Activated CD4-positive, alpha-beta T cell treated with anti-CD3 and anti-CD28 coated beads, Interleukin-2, amount 10 ng/mL, durations not matched to agents 7 days and 5 days (primary cell): ENCODE measurements at regions not wholly inside any gene's neighbourhood (a gene's known extent, or its start where the extent isn't known, plus 50 kb on each side); places are given as distances from the start of the nearest gene placed in this dataset.

ENCODE experiments used
- CTCF ChIA-PET: fragments of 350-600 bp; sonication (Branson Sonifier 250); formaldehyde crosslinking; loops from one replicate; lab custom pipeline; 2021; ENCODE audit warnings: antibody characterized with exemption; lab: Charles Lee
- POLR2A ChIA-PET: fragments of 350-600 bp; sonication (Branson Sonifier 250); formaldehyde crosslinking; loops from one replicate; lab custom pipeline; 2021; ENCODE audit warnings: antibody characterized with exemption; lab: Charles Lee
- DNase-seq: peaks from one replicate; pipeline ENCODE4 v3.0.0-alpha.2; 2020
- H3K27ac Mint-ChIP-seq: one replicate; pipeline ENCODE4 v1.8.0; 2021; ENCODE audit warnings: mild to moderate bottlenecking, moderate library complexity, mixed read lengths
- H3K27me3 Mint-ChIP-seq: one replicate; pipeline ENCODE4 v1.8.0; 2021; ENCODE audit warnings: mixed read lengths
- H3K36me3 Mint-ChIP-seq: one replicate; pipeline ENCODE4 v1.8.0; 2021; ENCODE audit warnings: low read depth, mixed read lengths
- H3K4me1 Mint-ChIP-seq: one replicate; pipeline ENCODE4 v1.8.0; 2021; ENCODE audit warnings: mixed read lengths
- H3K4me3 Mint-ChIP-seq: one replicate; pipeline ENCODE4 v1.8.0; 2021; ENCODE audit warnings: mild to moderate bottlenecking, moderate library complexity, mixed read lengths
- H3K9me3 Mint-ChIP-seq: one replicate; pipeline ENCODE4 v1.8.0; 2021; ENCODE audit warnings: mixed read lengths

- ChIA-PET CTCF (no interaction called here), POLR2A (no interaction called here)
- H3K36me3 Mint-ChIP-seq = no peaks in the 10 kb centered on the region
- H3K27me3 Mint-ChIP-seq = peaks cover 13% of the 10 kb centered on the region
- H3K4me1 Mint-ChIP-seq = peaks cover 7% of the 10 kb centered on the region
- H3K27ac Mint-ChIP-seq = no peak overlapping the region
- no peak overlapping the region for H3K4me3 Mint-ChIP-seq
- H3K9me3 Mint-ChIP-seq = no peaks in the 10 kb centered on the region
- DNase-seq = no peak
These were observed 335.6 kb downstream of the ZSWIM6 start for GRCh38 chr5:61667525-61668218.

DNA sequence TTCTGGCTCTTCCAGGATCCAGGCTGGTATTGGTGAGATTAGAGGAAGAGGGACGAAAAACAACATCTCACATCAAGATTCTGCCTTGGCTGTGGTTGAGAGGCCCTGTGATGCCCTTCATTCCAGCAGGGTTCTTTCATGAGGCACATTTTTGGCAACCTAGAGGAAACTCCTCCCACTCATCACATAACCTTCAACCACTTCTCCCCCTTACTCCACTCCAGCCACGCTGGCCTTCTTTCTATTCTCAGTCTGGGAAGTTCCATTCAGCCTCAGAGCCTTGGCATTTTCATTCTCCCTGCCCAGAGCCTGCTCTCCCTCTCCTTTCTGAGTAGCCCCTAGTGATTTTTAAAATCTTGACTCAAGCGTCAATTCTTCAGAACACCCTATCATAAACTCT is 337.5 kb downstream of the ZSWIM6 start:
- Mint-ChIP-seq H3K4me1 (peaks cover 7% of the 10 kb centered on the region), H3K27ac (no peak overlapping the region), H3K36me3 (no peaks in the 10 kb centered on the region), H3K27me3 (peaks cover 13% of the 10 kb centered on the region), H3K9me3 (no peaks in the 10 kb centered on the region), H3K4me3 (no peak overlapping the region)
- DNase-seq = no peak
- ChIA-PET POLR2A (no interaction called here), CTCF (no interaction called here)

DNA sequence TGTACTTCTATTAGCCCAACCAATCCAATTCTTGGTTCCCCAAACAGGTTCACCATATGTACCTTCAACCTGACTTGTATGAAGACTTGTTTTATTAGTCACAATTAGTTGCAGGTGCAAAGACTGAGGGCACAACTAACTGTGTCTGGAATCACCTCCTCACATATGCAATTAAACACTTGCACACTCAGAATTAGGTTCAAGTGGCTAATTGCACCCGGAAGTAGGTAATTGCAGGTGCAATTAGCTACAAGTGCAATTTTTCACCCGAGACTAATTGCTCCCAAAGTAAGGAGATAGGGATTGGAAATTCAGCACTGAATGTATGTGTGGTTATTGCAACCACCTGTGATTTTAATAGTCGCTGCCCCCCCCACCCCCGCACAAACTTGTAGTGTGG is 338.9 kb downstream of the ZSWIM6 start:
- DNase-seq = no peak
- Mint-ChIP-seq H3K27me3 (peaks cover 13% of the 10 kb centered on the region), H3K4me1 (peaks cover 6% of the 10 kb centered on the region), H3K9me3 (no peaks in the 10 kb centered on the region), H3K4me3 (no peak overlapping the region), H3K27ac (no peak overlapping the region), H3K36me3 (no peaks in the 10 kb centered on the region)
- ChIA-PET POLR2A (no interaction called here), CTCF (no interaction called here)

- no peaks in the 10 kb centered on the region for H3K36me3 Mint-ChIP-seq
- peaks cover 10% of the 10 kb centered on the region for H3K27me3 Mint-ChIP-seq
- ChIA-PET CTCF (interaction anchor here (0.7 to 1.3 kb wide), 2 partner anchors 14 to 51 kb away, joined by 3 to 4 read pairs; no protein-coding TSS in a partner anchor), POLR2A (no interaction called here)
- H3K27ac Mint-ChIP-seq = no peak overlapping the region
- no peaks in the 10 kb centered on the region for H3K4me1 Mint-ChIP-seq
- no peak overlapping the region for H3K4me3 Mint-ChIP-seq
- DNase-seq = no peak
- H3K9me3 Mint-ChIP-seq = no peaks in the 10 kb centered on the region
These were observed 341.1 kb downstream of the ZSWIM6 start for GRCh38 chr5:61673007-61673735.

- H3K36me3 Mint-ChIP-seq = no peaks in the 10 kb centered on the region
- H3K4me1 Mint-ChIP-seq = no peaks in the 10 kb centered on the region
- ChIA-PET CTCF (interaction anchor here (1.3 kb wide), 1 partner anchor 16 kb away, joined by 3 read pairs; no protein-coding TSS in a partner anchor), POLR2A (no interaction called here)
- H3K27me3 Mint-ChIP-seq = peaks cover 9% of the 10 kb centered on the region
- H3K9me3 Mint-ChIP-seq = no peaks in the 10 kb centered on the region
- H3K27ac Mint-ChIP-seq = no peak overlapping the region
- no peak for DNase-seq
- H3K4me3 Mint-ChIP-seq = no peak overlapping the region
These were observed 342.3 kb downstream of the ZSWIM6 start for GRCh38 chr5:61674378-61674777.

GRCh38 chr5:61675015-61675692 is 343.1 kb downstream of the ZSWIM6 start:
- Mint-ChIP-seq H3K4me3 (no peak overlapping the region), H3K27me3 (peaks cover 5% of the 10 kb centered on the region), H3K36me3 (no peaks in the 10 kb centered on the region), H3K27ac (no peak overlapping the region), H3K9me3 (no peaks in the 10 kb centered on the region), H3K4me1 (no peaks in the 10 kb centered on the region)
- POLR2A ChIA-PET = no interaction called here
- CTCF ChIA-PET = no interaction called here
- DNase-seq = no peak

DNA sequence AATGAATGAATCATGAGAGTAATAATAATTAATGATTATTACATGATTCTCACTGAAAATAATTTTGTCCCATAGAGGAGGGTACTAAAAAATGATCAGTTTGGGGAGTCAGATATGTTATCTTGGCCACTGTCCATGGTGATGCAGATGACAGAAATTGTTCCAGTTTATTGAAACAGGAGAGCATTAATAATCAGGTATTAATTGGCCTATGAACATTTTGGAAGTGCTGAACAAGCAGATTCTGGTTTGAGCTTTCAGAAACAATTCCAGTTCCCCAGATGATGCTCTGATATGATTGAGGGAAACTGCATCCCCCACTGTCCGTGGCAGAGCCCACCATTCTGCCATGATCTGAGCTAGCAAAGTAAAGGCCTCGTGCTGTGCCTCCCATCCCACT is 345.2 kb downstream of the ZSWIM6 start:
- Mint-ChIP-seq H3K4me3 (no peak overlapping the region), H3K27me3 (peaks cover 2% of the 10 kb centered on the region), H3K9me3 (no peaks in the 10 kb centered on the region), H3K4me1 (no peaks in the 10 kb centered on the region), H3K27ac (no peak overlapping the region), H3K36me3 (no peaks in the 10 kb centered on the region)
- ChIA-PET POLR2A (no interaction called here), CTCF (no interaction called here)
- no peak for DNase-seq

DNA sequence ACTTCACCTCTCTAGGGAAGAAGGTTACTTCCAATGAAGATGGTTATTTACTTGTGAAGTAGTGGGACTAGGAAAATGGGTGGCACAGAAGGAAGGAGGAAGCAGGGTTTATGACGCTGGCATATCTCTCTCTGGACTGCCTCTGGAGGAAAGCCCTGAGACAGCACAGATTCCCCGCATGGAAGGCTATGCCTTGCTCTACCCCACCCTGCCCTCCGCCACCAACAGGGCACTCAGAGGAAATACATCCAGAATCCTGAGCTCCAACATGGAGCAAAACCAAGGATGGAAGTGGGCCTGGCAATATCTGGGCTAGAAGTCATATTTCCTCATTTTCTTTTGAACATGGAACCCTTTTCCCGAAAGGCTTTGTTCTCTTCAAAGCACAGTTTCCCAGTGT is 346.9 kb downstream of the ZSWIM6 start:
- Mint-ChIP-seq H3K27me3 (peaks cover 2% of the 10 kb centered on the region), H3K27ac (no peak overlapping the region), H3K4me1 (no peaks in the 10 kb centered on the region), H3K36me3 (no peaks in the 10 kb centered on the region), H3K9me3 (no peaks in the 10 kb centered on the region), H3K4me3 (no peak overlapping the region)
- DNase-seq = no peak
- ChIA-PET POLR2A (no interaction called here), CTCF (interaction anchor here (1.0 kb wide), 1 partner anchor 19 kb away, joined by 3 read pairs; no protein-coding TSS in a partner anchor)

DNA sequence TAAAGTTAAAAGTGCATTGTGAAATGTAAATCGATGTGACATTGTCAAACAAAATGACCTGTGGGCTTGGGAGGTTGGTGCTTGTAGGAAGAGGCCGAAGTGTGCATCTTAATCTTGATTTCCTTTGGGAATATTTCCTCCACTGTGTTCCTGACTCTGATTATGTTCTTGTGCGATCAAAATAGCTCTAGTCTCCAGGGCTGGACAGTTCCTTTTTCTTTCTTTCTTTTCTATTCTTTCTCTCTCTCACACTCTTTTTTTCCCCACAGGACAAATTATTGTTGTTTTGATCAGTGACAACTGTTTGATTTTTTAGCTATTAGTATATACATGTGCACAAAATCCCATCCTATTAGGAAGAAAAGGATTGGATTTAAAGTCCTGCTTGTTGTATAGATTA is 347.5 kb downstream of the ZSWIM6 start:
- CTCF ChIA-PET = interaction anchor here (1.0 kb wide), 1 partner anchor 19 kb away, joined by 3 read pairs; no protein-coding TSS in a partner anchor
- POLR2A ChIA-PET = no interaction called here
- Mint-ChIP-seq H3K4me3 (no peak overlapping the region), H3K27ac (no peak overlapping the region), H3K27me3 (peaks cover 2% of the 10 kb centered on the region), H3K9me3 (no peaks in the 10 kb centered on the region), H3K4me1 (no peaks in the 10 kb centered on the region), H3K36me3 (no peaks in the 10 kb centered on the region)
- DNase-seq = no peak

DNA sequence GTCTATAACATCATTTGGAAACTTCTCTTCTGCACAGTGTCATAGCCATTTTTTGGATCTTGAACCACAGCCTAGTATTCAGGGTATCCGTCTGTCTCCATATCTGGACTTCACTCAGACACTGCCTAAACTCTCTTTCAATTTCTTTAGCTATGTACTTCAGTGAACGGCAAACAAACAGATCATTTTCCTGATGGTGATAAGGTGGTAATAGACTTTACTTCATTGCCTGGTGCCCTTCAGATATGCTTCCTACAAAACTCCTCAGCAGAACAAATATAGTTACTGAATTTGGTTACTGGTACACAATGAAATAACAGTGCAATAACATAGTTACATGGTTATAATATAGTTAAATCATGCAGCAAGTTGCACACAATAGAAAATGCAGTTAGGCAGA is 348.2 kb downstream of the ZSWIM6 start:
- Mint-ChIP-seq H3K27me3 (peaks cover 2% of the 10 kb centered on the region), H3K9me3 (no peaks in the 10 kb centered on the region), H3K27ac (no peak overlapping the region), H3K4me3 (no peak overlapping the region), H3K4me1 (no peaks in the 10 kb centered on the region), H3K36me3 (no peaks in the 10 kb centered on the region)
- ChIA-PET CTCF (no interaction called here), POLR2A (no interaction called here)
- no peak for DNase-seq

- H3K27ac Mint-ChIP-seq = no peak overlapping the region
- no peaks in the 10 kb centered on the region for H3K36me3 Mint-ChIP-seq
- H3K9me3 Mint-ChIP-seq = no peaks in the 10 kb centered on the region
- CTCF ChIA-PET = no interaction called here
- no peak for DNase-seq
- no peak overlapping the region for H3K4me3 Mint-ChIP-seq
- POLR2A ChIA-PET = no interaction called here
- peaks cover 10% of the 10 kb centered on the region for H3K27me3 Mint-ChIP-seq
- no peaks in the 10 kb centered on the region for H3K4me1 Mint-ChIP-seq
These were observed 351.1 kb downstream of the ZSWIM6 start for GRCh38 chr5:61683148-61683547.

- no peak overlapping the region for H3K27ac Mint-ChIP-seq
- H3K9me3 Mint-ChIP-seq = no peaks in the 10 kb centered on the region
- ChIA-PET CTCF (interaction anchor here (1.1 kb wide), 1 partner anchor 16 kb away, joined by 6 read pairs; no protein-coding TSS in a partner anchor), POLR2A (no interaction called here)
- H3K4me1 Mint-ChIP-seq = no peaks in the 10 kb centered on the region
- H3K4me3 Mint-ChIP-seq = no peak overlapping the region
- H3K27me3 Mint-ChIP-seq = peaks cover 10% of the 10 kb centered on the region
- no peak for DNase-seq
- H3K36me3 Mint-ChIP-seq = no peaks in the 10 kb centered on the region
These were observed 351.9 kb downstream of the ZSWIM6 start for GRCh38 chr5:61683926-61684325.
